ENCODE measurements at regions not wholly inside any gene's neighbourhood (a gene's known extent, or its start where the extent isn't known, plus 50 kb on each side); places are given as distances from the start of the nearest gene placed in this dataset.

GRCh38 chr1:59089922-59090457, 206.9 kb upstream of the FGGY start:
- Mint-ChIP-seq H3K27ac (ENCODE audit: low read depth, unreplicated experiment) (no peak overlapping the region), H3K4me3 (ENCODE audit: unreplicated experiment) (no peak overlapping the region)
- intact Hi-C loops (cut with micrococcal nuclease): no loop called here

GRCh38 chr1:59092126-59092525, 204.8 kb upstream of the FGGY start:
- H3K27ac Mint-ChIP-seq (ENCODE audit: low read depth, unreplicated experiment): no peak overlapping the region
- no TSS peak for BruUV-seq (replicated peaks)
- H3K27me3 Mint-ChIP-seq (ENCODE audit: insufficient read depth, unreplicated experiment): no peaks in the 10 kb centered on the region
- intact Hi-C loops (cut with micrococcal nuclease): no loop called here
- no peaks in the 10 kb centered on the region for H3K36me3 Mint-ChIP-seq (ENCODE audit: insufficient read depth, unreplicated experiment)
- DNase-seq (ENCODE audit: unreplicated experiment): no peak
- ChIA-PET CTCF (no interaction called here), POLR2A (interaction anchor here (1.3 kb wide), 1 partner anchor 10 kb away, joined by 3 read pairs; no protein-coding TSS in a partner anchor)
- H3K4me3 Mint-ChIP-seq (ENCODE audit: unreplicated experiment): no peak overlapping the region
- TF ChIP-seq CTCF (IDR thresholded peaks at IDR 0.05; ENCODE audit: unreplicated experiment): no peak
- peaks cover 5% of the 10 kb centered on the region for H3K4me1 Mint-ChIP-seq (ENCODE audit: insufficient read depth, unreplicated experiment)
- peaks cover 7% of the 10 kb centered on the region for H3K9me3 Mint-ChIP-seq (ENCODE audit: unreplicated experiment)

More at GRCh38 chr1:59089922-59090457, 206.9 kb upstream of the FGGY start:
- Mint-ChIP-seq H3K9me3 (ENCODE audit: unreplicated experiment) (peaks cover 7% of the 10 kb centered on the region), H3K36me3 (ENCODE audit: insufficient read depth, unreplicated experiment) (no peaks in the 10 kb centered on the region), H3K27me3 (ENCODE audit: insufficient read depth, unreplicated experiment) (no peaks in the 10 kb centered on the region), H3K4me1 (ENCODE audit: insufficient read depth, unreplicated experiment) (peaks cover 5% of the 10 kb centered on the region)
- CTCF ChIA-PET: interaction anchor here (0.6 to 1.6 kb wide), 2 partner anchors 11 kb away, joined by 3 to 7 read pairs; no protein-coding TSS in a partner anchor
- no peak for DNase-seq (ENCODE audit: unreplicated experiment)
- no TSS peak for BruUV-seq (replicated peaks)
- no peak for TF ChIP-seq CTCF (IDR thresholded peaks at IDR 0.05; ENCODE audit: unreplicated experiment)
- POLR2A ChIA-PET: interaction anchor here (0.7 to 1.2 kb wide), 2 partner anchors 18 to 29 kb away, joined by 3 to 5 read pairs; no protein-coding TSS in a partner anchor

- H3K4me3 Mint-ChIP-seq (ENCODE audit: unreplicated experiment): no peak overlapping the region
- no peak overlapping the region for H3K27ac Mint-ChIP-seq (ENCODE audit: low read depth, unreplicated experiment)
- ChIA-PET CTCF (no interaction called here), POLR2A (interaction anchor here (0.6 to 0.7 kb wide), 2 partner anchors 10 to 14 kb away, joined by 3 to 4 read pairs; no protein-coding TSS in a partner anchor)
- intact Hi-C loops (cut with micrococcal nuclease): no loop called here
- TF ChIP-seq CTCF (IDR thresholded peaks at IDR 0.05; ENCODE audit: unreplicated experiment): no peak
- BruUV-seq (replicated peaks): no TSS peak
- peaks cover 7% of the 10 kb centered on the region for H3K9me3 Mint-ChIP-seq (ENCODE audit: unreplicated experiment)
- no peak for DNase-seq (ENCODE audit: unreplicated experiment)
- no peaks in the 10 kb centered on the region for H3K27me3 Mint-ChIP-seq (ENCODE audit: insufficient read depth, unreplicated experiment)
- H3K36me3 Mint-ChIP-seq (ENCODE audit: insufficient read depth, unreplicated experiment): no peaks in the 10 kb centered on the region
- H3K4me1 Mint-ChIP-seq (ENCODE audit: insufficient read depth, unreplicated experiment): peaks cover 5% of the 10 kb centered on the region
Observed at GRCh38 chr1:59094001-59094400, 202.9 kb upstream of the FGGY start.

- no TSS peak for BruUV-seq (replicated peaks)
- POLR2A ChIA-PET: interaction anchor here (0.7 to 3.4 kb wide), 2 partner anchors 11 to 18 kb away, joined by 3 to 12 read pairs; no protein-coding TSS in a partner anchor
- CTCF ChIA-PET: interaction anchor here (0.6 to 0.9 kb wide), 3 partner anchors 24 to 406 kb away, joined by 3 to 4 read pairs (median 3); no protein-coding TSS in a partner anchor
- TF ChIP-seq CTCF (IDR thresholded peaks at IDR 0.05; ENCODE audit: unreplicated experiment): no peak
- Mint-ChIP-seq H3K36me3 (ENCODE audit: insufficient read depth, unreplicated experiment) (no peaks in the 10 kb centered on the region), H3K4me3 (ENCODE audit: unreplicated experiment) (no peak overlapping the region), H3K4me1 (ENCODE audit: insufficient read depth, unreplicated experiment) (no peaks in the 10 kb centered on the region), H3K27me3 (ENCODE audit: insufficient read depth, unreplicated experiment) (no peaks in the 10 kb centered on the region), H3K9me3 (ENCODE audit: unreplicated experiment) (no peaks in the 10 kb centered on the region), H3K27ac (ENCODE audit: low read depth, unreplicated experiment) (no peak overlapping the region)
- intact Hi-C loops (cut with micrococcal nuclease): no loop called here
- DNase-seq (ENCODE audit: unreplicated experiment): no peak
Observed at GRCh38 chr1:59096501-59096900, 200.4 kb upstream of the FGGY start.
